CD14-positive monocyte (primary cell): ENCODE measurements at regions not wholly inside any gene's neighbourhood (a gene's known extent, or its start where the extent isn't known, plus 50 kb on each side); places are given as distances from the start of the nearest gene placed in this dataset.

ENCODE experiments used
- DNase-seq, 3 donors: peaks; one replicate each; pipeline ENCODE4 v3.0.0-alpha.2; 2011 to 2022
- H2AFZ ChIP-seq: 2 replicates; pipeline ENCODE4 v1.6.0; 2012; ENCODE audit warnings: mild to moderate bottlenecking, low read depth, low read length, inconsistent platforms; ENCODE audit not compliant: insufficient read depth, poor library complexity, severe bottlenecking
- H3K27ac ChIP-seq, 2 donors: 1 replicate in 1 of 2; 2 replicates in 1 of 2; pipeline ENCODE4 v1.5.1; 2012 to 2013; ENCODE audit warnings: low read length in 2 of 2, control low read depth in 1 of 2, inconsistent platforms in 1 of 2, low read depth in 1 of 2, mild to moderate bottlenecking in 1 of 2
- H3K27me3 ChIP-seq, 2 donors: one replicate each; pipeline versions ENCODE4 v1.6.0 to v1.6.1; 2011 to 2013; ENCODE audit warnings: low read length in 2 of 2; ENCODE audit not compliant: control insufficient read depth in 2 of 2, insufficient read depth in 2 of 2
- H3K36me3 ChIP-seq, 2 donors: replicated peaks in 1 of 2; 1 replicate in 1 of 2; 2 replicates in 1 of 2; pipeline versions ENCODE4 v1.5.1 to v1.6.1; 2012 to 2013; ENCODE audit warnings: low read length in 2 of 2, control low read depth in 1 of 2, inconsistent platforms in 1 of 2, mild to moderate bottlenecking in 1 of 2; ENCODE audit not compliant: insufficient read depth in 2 of 2, control insufficient read depth in 1 of 2
- H3K4me1 ChIP-seq, 2 donors: 1 replicate in 1 of 2; 2 replicates in 1 of 2; pipeline versions ENCODE4 v1.5.1 to v1.6.1; 2012 to 2013; ENCODE audit warnings: low read length in 2 of 2, control low read depth in 1 of 2, inconsistent platforms in 1 of 2, mild to moderate bottlenecking in 1 of 2, moderate library complexity in 1 of 2; ENCODE audit not compliant: insufficient read depth in 2 of 2, control insufficient read depth in 1 of 2
- H3K4me2 ChIP-seq: replicated peaks from 2 replicates; pipeline ENCODE3; 2012; ENCODE audit warnings: low read length, moderate library complexity, mild to moderate bottlenecking; ENCODE audit not compliant: poor library complexity, severe bottlenecking; ENCODE audit errors: extremely low read depth
- H3K4me3 ChIP-seq, 3 experiments: fragments of 200-600 bp in 1 of 3; sonication (generic) in 1 of 3; replicated peaks in 1 of 3; 1 replicate in 2 of 3; 2 replicates in 1 of 3; pipeline ENCODE4 v1.5.1; 2011 to 2013; ENCODE audit warnings: low read length in 3 of 3, mild to moderate bottlenecking in 3 of 3, control low read depth in 2 of 3, low read depth in 2 of 3, inconsistent platforms in 1 of 3, moderate library complexity in 1 of 3
- H3K79me2 ChIP-seq: 2 replicates; pipeline ENCODE4 v1.6.0; 2012; ENCODE audit warnings: mild to moderate bottlenecking, control low read depth, inconsistent platforms, low read length, moderate library complexity; ENCODE audit not compliant: insufficient read depth
- H3K9ac ChIP-seq: 2 replicates; pipeline ENCODE4 v1.6.0; 2017; ENCODE audit warnings: low read length, mild to moderate bottlenecking; ENCODE audit not compliant: insufficient read depth, poor library complexity, severe bottlenecking
- H3K9me3 ChIP-seq, 2 donors: replicated peaks in 1 of 2; 1 replicate in 1 of 2; 2 replicates in 1 of 2; pipeline versions ENCODE4 v1.5.1 to v1.6.1; 2012 to 2013; ENCODE audit warnings: low read length in 2 of 2, control low read depth in 1 of 2; ENCODE audit not compliant: control insufficient read depth in 1 of 2, insufficient read depth in 1 of 2
- H4K20me1 ChIP-seq: 2 replicates; pipeline ENCODE4 v1.6.0; 2012; ENCODE audit warnings: mild to moderate bottlenecking, low read length, control low read depth, moderate library complexity; ENCODE audit not compliant: insufficient read depth
- H3K27ac Mint-ChIP-seq, 7 donors: one replicate each; pipeline ENCODE4 v1.8.0; 2020; ENCODE audit warnings: mild to moderate bottlenecking in 7 of 7, mixed read lengths in 7 of 7, moderate library complexity in 6 of 7, inconsistent platforms in 2 of 7
- H3K27me3 Mint-ChIP-seq, 3 donors: one replicate each; pipeline ENCODE4 v1.8.0; 2021 to 2022; ENCODE audit warnings: low read depth in 3 of 3, mild to moderate bottlenecking in 3 of 3, mixed read lengths in 3 of 3, moderate library complexity in 3 of 3, inconsistent platforms in 1 of 3
- H3K36me3 Mint-ChIP-seq, 2 donors: one replicate each; pipeline ENCODE4 v1.8.0; 2020; ENCODE audit warnings: mixed read lengths in 2 of 2, inconsistent platforms in 1 of 2, mild to moderate bottlenecking in 1 of 2
- H3K4me1 Mint-ChIP-seq: one replicate; pipeline ENCODE4 v1.8.0; 2020; ENCODE audit warnings: mild to moderate bottlenecking, mixed read lengths
- H3K4me3 Mint-ChIP-seq, 2 donors: one replicate each; pipeline ENCODE4 v1.8.0; 2020; ENCODE audit warnings: mild to moderate bottlenecking in 2 of 2, mixed read lengths in 2 of 2, moderate library complexity in 1 of 2
- H3K9me3 Mint-ChIP-seq, 7 donors: one replicate each; pipeline ENCODE4 v1.8.0; 2020 to 2022; ENCODE audit warnings: mixed read lengths in 7 of 7, mild to moderate bottlenecking in 6 of 7, moderate library complexity in 6 of 7, inconsistent platforms in 2 of 7
- CTCF ChIP-seq: fragments of 200-600 bp; IDR thresholded peaks from one replicate; pipeline ENCODE4 v1.8.0; 2022; ENCODE audit warnings: antibody characterized with exemption, mild to moderate bottlenecking
- WGBS: methylation state at CpG from one replicate; pipeline ENCODE4 v1.1.5; 2013; ENCODE audit warnings: missing lambda C conversion rate; ENCODE audit not compliant: insufficient coverage; 5-methylcytosine and 5-hydroxymethylcytosine counted together
- intact Hi-C, 2 donors: fragments of 100-400 bp; cut with micrococcal nuclease; formaldehyde crosslinking; loops; one replicate each; pipeline versions ENCODE4 v1.15.0 to v1.15.1; 2023

- no peak for TF ChIP-seq CTCF
- no peaks in the 10 kb centered on the region for H3K36me3 ChIP-seq
- Mint-ChIP-seq H3K9me3 (peaks cover 2 to 9% (median 6%) of the 10 kb centered on the region in 7 donors), H3K27ac (no peak overlapping the region), H3K4me3 (no peak overlapping the region), H3K4me1 (no peaks in the 10 kb centered on the region), H3K36me3 (no peaks in the 10 kb centered on the region), H3K27me3 (peaks cover 26 to 54% (median 37%) of the 10 kb centered on the region in 3 donors)
- no peak overlapping the region for H3K4me3 ChIP-seq
- H3K9ac ChIP-seq = no peak overlapping the region
- H3K9me3 ChIP-seq = no peaks in the 10 kb centered on the region
- no peaks in the 10 kb centered on the region for H4K20me1 ChIP-seq
- H3K79me2 ChIP-seq = no peaks in the 10 kb centered on the region
- WGBS = 75% methylated on average over 15 of the region's 21 CpGs
- no peak for DNase-seq
- H3K4me2 ChIP-seq = no peak overlapping the region
- peaks cover 12 to 18% of the 10 kb centered on the region in 2 donors for H3K27me3 ChIP-seq
- no peaks in the 10 kb centered on the region for H3K4me1 ChIP-seq
- no peak overlapping the region for H3K27ac ChIP-seq
- intact Hi-C loops = loop anchor here in 1 of 2 donors (5.0 kb wide), 1 partner anchor 271 kb away; no protein-coding TSS in a partner anchor
- no peak overlapping the region for H2AFZ ChIP-seq
These were observed 102.2 kb upstream of the FGF3 start for GRCh38 chr11:69921128-69922014.

GRCh38 chr11:69922015-69922595 lies 102.9 kb upstream of the FGF3 start:
- H3K4me3 Mint-ChIP-seq = no peak overlapping the region
- Histone ChIP-seq H3K36me3 (no peaks in the 10 kb centered on the region), H3K27ac (no peak overlapping the region), H2AFZ (no peak overlapping the region), H3K9me3 (no peaks in the 10 kb centered on the region), H3K4me1 (no peaks in the 10 kb centered on the region), H3K4me3 (no peak overlapping the region), H3K79me2 (no peaks in the 10 kb centered on the region), H3K4me2 (no peak overlapping the region), H3K9ac (no peak overlapping the region), H3K27me3 (peaks cover 14 to 23% of the 10 kb centered on the region in 2 donors), H4K20me1 (no peaks in the 10 kb centered on the region)
- H3K27me3 Mint-ChIP-seq = peaks cover 30 to 54% (median 38%) of the 10 kb centered on the region in 3 donors
- no peak for DNase-seq
- WGBS = 94% methylated on average over 5 of the region's 17 CpGs
- H3K36me3 Mint-ChIP-seq = no peaks in the 10 kb centered on the region
- H3K4me1 Mint-ChIP-seq = no peaks in the 10 kb centered on the region
- no peak for TF ChIP-seq CTCF
- no peak overlapping the region for H3K27ac Mint-ChIP-seq
- intact Hi-C loops = loop anchor here in 1 of 2 donors (5.0 kb wide), 1 partner anchor 270 kb away; no protein-coding TSS in a partner anchor
- peaks cover 0 to 2% (median 0%) of the 10 kb centered on the region in 7 donors for H3K9me3 Mint-ChIP-seq
